ENCODE measurements at regions not wholly inside any gene's neighbourhood (a gene's known extent, or its start where the extent isn't known, plus 50 kb on each side); places are given as distances from the start of the nearest gene placed in this dataset.

DNA sequence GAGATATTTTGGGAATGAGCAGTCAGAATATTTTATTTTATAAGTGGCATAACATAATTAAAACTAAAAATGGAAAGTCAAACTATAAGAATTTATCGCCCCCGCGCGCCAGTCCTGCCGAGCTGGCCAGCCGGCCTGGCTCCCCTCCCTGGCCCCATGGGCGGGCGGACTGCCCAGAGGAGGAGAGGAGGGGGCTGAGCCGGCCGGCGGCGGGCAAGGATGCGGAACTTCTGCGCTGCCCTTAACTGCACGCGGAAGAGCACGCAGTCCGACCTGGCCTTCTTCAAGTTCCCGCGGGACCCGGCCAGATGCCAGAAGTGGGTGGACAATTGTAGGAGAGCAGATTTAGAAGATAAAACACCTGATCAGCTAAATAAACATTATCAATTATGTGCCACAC lies 96.8 kb downstream of the DKK1 start:
- TF ChIP-seq POLR2A (IDR thresholded peaks at IDR 0.05; ENCODE audit: extremely low read depth, insufficient read length) = no peak
- TF ChIP-seq, protein P1, sequence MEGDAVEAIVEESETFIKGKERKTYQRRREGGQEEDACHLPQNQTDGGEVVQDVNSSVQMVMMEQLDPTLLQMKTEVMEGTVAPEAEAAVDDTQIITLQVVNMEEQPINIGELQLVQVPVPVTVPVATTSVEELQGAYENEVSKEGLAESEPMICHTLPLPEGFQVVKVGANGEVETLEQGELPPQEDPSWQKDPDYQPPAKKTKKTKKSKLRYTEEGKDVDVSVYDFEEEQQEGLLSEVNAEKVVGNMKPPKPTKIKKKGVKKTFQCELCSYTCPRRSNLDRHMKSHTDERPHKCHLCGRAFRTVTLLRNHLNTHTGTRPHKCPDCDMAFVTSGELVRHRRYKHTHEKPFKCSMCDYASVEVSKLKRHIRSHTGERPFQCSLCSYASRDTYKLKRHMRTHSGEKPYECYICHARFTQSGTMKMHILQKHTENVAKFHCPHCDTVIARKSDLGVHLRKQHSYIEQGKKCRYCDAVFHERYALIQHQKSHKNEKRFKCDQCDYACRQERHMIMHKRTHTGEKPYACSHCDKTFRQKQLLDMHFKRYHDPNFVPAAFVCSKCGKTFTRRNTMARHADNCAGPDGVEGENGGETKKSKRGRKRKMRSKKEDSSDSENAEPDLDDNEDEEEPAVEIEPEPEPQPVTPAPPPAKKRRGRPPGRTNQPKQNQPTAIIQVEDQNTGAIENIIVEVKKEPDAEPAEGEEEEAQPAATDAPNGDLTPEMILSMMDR (IDR thresholded peaks at IDR 0.05; ENCODE audit: low read depth, low read length) = no peak
- TF ChIP-seq, protein P2, sequence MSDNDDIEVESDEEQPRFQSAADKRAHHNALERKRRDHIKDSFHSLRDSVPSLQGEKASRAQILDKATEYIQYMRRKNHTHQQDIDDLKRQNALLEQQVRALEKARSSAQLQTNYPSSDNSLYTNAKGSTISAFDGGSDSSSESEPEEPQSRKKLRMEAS (IDR thresholded peaks at IDR 0.05; ENCODE audit: low read depth, low read length) = no peak

All from NB4 (cell line).